GM12874 (cell line): ENCODE measurements at regions not wholly inside any gene's neighbourhood (a gene's known extent, or its start where the extent isn't known, plus 50 kb on each side); places are given as distances from the start of the nearest gene placed in this dataset.

ENCODE experiments used
- CTCF ChIP-seq: IDR thresholded peaks from 2 replicates; pipeline ENCODE4 v1.5.1; 2011; ENCODE audit warnings: low read depth, mild to moderate bottlenecking, control low read depth, low read length, moderate library complexity; ENCODE audit not compliant: insufficient read depth

- TF ChIP-seq CTCF: no peak
Observed at GRCh38 chr2:239664216-239664810, 263.5 kb upstream of the HDAC4 start.

- no peak for TF ChIP-seq CTCF
Observed at GRCh38 chr2:239663364-239663924, 262.6 kb upstream of the HDAC4 start.

GRCh38 chr2:239662413-239663120 lies 261.7 kb upstream of the HDAC4 start:
- TF ChIP-seq CTCF: no peak

GRCh38 chr2:239661334-239662312 lies 260.8 kb upstream of the HDAC4 start:
- TF ChIP-seq CTCF: no peak

- no peak for TF ChIP-seq CTCF
Observed at GRCh38 chr2:239660390-239661230, 259.8 kb upstream of the HDAC4 start.

GRCh38 chr2:239657992-239658391 lies 257.2 kb upstream of the HDAC4 start:
- TF ChIP-seq CTCF: no peak
